ENCODE measurements at regions not wholly inside any gene's neighbourhood (a gene's known extent, or its start where the extent isn't known, plus 50 kb on each side); places are given as distances from the start of the nearest gene placed in this dataset.

GRCh38 chr9:16132513-16132912, 579.7 kb downstream of the CCDC171 start:
- TF ChIP-seq CTCF (IDR thresholded peaks at IDR 0.05) (no peak), ATOH8 (CRISPR knock-in tag; IDR thresholded peaks at IDR 0.05; ENCODE audit: low read depth) (no peak), CHD4 (IDR thresholded peaks at IDR 0.05; ENCODE audit: borderline replicate concordance) (no peak), SMC3 (IDR thresholded peaks at IDR 0.05) (no peak), ESRRA (IDR thresholded peaks at IDR 0.05; ENCODE audit: borderline replicate concordance, low read length) (no peak)
